NCI-H748 (cell line): ENCODE measurements at regions not wholly inside any gene's neighbourhood (a gene's known extent, or its start where the extent isn't known, plus 50 kb on each side); places are given as distances from the start of the nearest gene placed in this dataset.

Experiments used
- DNase-seq: peaks from one replicate; lab custom pipeline; 2025; ENCODE audit not compliant: unreplicated experiment; lab: John Stamatoyannopoulos, UW

DNA sequence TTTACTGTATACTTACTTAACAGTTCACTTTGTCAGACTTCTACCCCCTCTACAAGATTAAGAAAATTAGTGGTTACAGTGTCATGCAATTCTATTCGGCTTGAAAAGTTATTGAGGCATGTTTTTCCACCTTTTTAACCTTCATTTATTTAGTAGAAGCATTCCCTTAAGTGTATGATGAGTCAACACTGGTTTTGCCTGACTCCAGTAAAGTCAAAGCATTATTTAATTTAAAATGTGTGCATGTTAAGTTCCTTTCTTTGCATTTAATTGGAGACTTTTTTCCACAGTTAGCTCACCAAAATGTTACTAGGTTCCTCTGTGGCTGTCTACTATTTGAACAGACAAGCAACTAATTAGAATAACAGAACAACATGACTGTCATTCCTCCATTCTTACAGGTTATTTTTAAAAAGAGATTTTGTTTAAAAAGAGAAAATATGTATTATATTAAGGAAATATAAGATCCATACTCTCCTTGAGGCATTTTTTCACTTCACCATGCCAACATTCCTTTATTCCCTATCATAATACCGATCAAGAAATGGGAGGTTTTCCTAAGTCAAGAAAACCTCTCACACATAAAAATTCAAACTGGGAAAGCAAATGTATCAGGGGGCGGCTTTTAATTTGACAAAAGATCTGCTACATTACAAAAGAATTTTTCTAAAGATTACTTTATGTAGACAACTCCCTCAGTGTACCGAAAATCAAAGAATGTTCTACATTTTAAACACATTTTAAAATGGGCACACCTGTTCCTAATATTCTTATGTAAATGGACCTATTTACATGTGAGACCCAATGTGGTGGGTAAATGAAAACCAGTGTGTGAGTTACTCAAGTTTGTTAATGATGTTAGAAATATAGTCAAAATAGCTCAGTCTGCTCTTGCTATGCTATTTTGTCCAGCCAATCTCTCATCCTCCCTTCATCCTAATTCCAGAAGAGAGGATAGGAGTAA is 361.2 kb downstream of the UTRN start:
- no peak for DNase-seq

DNA sequence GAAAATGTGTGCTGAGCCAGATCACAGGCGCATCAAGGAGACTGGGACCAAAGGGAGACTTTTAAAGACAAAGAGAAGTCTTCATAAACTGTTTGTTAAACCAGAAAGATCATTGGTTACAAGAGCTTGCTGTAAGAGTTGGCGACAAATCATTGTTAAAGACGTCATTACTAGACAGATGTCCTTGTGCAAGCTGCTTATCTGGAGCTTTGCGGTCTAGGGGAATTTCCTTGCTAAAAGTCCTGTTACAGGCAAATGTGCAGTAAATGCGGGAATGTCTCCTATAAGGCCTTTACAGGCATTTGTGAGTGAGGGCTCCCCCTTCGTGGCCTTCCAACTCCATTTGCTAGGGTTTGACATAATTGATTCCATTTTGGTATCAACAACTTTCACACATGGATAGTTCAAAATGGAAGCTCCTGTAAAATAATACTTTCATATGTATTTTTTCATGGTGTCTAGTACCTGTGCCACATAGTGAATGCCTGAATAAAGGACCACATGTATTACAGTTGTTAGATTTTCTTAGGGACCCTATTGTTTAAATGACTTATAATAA is 362.4 kb downstream of the UTRN start:
- no peak for DNase-seq

- DNase-seq: no peak
These were observed 363.0 kb downstream of the UTRN start for GRCh38 chr6:144647971-144648651.

GRCh38 chr6:144649085-144649484 is 363.9 kb downstream of the UTRN start:
- no peak for DNase-seq

GRCh38 chr6:144651234-144651633 is 366.1 kb downstream of the UTRN start:
- no peak for DNase-seq

- DNase-seq: no peak
These were observed 367.3 kb downstream of the UTRN start for GRCh38 chr6:144652292-144652891.

DNA sequence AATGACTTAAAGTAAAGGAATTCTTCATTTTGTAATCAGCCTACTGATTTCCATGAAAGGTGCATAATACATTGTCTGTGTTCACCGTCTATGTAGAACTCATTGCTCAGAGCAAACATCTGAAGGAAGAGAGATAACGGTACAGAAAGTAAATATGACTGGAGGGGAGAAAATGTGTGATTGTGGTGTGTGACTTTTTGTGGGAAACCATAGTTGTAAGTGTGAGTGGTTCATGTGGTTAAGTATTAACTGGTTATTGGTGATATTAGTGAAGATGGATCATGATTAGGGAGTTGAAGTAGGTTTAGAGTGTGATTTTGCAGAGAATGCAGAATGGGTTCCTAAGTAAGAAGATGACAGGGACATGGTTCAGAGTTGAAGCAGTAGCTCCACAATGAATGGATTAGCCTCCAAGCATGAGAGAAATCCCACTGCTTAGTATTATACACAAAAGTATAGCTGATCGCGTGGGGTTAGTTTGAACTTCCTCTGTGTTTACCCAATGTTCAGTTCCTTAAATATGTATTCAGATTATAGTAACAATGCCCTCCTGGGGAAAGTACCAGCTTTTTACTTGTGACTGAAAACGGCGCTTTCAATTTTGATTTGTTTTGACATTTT is 368.9 kb downstream of the UTRN start:
- DNase-seq: no peak

DNA sequence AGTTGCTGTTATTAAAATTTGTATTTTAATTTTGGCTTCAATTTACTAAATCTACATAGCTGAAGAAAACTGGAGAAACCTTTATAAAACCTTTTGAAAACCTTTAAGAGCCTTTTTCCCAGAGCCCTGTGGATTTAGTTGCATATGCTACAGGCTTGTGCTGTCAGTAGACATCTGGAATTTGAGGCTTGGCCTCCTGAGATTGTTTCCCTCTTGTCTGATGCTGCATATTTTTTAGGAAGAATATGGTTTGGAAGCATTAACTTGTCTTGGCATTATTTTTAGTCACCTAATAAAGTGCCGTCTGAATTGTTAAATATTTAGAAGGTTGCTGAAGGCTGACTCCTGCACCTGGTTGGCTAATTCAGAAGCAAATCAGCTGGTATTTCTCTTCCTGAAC is 369.4 kb downstream of the UTRN start:
- DNase-seq: no peak

- DNase-seq: no peak
These were observed 370.2 kb downstream of the UTRN start for GRCh38 chr6:144655376-144655775.

DNA sequence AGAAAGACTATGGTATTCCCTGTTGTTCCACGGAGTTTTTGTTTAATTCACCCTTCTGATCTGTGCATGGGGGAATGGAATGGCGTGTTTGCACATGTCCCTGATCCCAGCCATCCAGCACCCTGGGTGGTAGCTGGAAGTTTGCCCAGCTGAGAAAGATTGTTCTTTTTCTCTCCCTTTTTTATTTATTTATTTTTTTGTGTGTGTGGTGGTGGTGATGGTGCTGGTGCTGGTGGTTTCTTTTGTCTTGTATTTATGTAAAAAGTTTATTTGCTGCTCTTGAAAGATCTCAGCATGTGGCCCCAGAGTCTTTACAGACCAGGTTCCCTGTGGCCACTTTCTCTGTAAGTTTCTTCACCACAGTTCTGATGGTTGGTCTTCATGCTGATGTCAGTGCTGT is 372.6 kb downstream of the UTRN start:
- peak; percentile 80 for DNase-seq

DNA sequence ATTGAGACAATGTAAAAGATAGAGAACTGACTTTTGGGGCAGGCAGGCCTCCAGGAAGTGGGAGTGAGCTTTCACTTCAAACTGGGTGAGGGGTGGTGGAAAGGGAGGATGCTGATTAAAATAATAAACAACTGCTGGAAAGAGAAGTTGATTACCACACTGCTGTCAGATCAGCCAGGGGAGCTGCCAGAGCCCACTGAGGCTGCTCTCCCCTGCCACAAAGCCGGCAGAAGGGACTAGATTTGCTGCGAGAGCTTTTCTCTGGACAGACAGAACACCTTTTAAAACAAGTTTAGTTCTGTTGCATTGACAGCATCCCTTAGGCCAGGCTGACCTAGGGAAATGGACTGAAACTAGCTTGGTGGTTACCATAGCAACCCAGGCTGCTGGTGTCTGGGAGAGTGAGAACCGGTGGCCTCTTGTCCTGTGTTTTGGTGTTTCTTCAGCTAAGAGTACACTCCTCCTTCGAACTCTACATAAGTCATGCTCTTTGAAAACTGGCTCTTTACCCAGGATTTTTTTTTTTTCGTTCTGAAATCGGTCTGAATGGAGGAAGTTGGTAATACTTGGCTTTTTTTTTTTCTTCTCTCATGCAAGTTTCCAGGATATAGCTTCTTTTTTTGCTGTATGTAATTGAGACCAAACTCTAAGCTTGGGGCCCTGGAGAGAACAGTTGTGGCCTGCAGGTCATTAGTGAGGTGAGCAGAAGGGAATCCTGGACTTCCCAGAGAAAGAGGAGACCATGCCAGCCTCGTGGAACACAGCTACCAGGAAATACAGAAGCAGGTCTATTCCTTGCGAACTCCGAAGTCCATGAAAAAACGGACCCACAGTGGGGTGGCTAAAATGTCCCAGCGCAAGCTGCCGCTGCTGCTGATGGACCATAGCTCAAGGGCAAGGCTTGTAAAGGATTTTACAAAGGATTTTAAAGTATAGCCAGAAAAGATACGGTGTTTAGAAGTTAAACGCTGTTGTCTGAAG is 374.4 kb downstream of the UTRN start:
- peak; percentile 89 for DNase-seq

DNA sequence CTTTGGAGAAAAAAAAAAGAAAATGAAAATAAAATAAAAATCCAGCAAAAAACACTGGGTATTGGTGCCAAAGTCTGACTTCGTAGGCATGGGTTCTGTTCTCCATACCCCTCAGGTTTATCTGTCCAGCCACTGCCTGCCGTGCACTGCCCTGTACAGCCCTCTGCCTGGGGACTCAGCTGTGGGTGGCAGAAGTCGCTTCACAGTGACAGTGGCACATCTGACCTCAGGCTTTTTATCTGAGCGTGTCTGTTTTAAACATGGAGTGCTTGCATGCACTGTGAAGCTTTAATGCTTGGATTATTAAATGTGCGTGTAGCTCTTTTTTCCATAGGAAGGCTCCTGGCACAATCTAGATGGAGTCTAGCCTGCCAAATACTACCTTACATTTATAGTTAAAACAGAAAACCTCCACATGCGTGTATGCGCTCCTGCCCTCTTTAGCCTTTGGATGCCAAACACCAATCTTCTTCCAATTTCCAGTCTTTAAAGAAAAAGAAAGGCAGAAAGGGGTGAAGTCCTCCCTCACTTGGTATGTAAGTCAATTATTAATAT is 375.5 kb downstream of the UTRN start:
- peak; percentile 44 for DNase-seq

- DNase-seq: peak; percentile 94
These were observed 376.1 kb downstream of the UTRN start for GRCh38 chr6:144661116-144661806.

DNA sequence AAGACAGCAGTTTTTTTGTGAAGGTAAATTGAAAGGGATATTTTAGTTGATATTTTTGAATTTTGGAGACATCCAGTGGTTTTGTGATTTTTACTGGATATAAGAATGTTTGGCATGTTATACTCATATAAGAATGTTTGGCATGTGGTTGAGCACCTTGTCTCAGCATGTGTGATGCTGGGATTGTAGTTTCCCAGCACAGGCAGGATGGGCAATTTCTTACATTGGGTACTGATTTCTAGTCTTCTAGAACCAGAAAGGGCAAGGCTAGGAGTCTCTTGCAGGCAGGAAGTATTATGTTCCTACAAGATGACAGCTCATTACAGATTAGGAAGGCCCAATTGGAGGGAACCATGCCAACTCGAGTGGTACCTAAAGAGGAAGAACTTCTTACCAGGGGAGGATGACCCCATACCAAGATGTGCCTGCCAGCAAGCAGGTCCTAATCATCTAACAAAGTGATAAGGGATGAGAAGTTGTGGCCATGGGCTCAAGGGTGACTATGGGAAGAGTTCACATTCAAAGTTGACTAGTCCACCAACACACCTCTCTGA is 377.8 kb downstream of the UTRN start:
- no peak for DNase-seq

DNA sequence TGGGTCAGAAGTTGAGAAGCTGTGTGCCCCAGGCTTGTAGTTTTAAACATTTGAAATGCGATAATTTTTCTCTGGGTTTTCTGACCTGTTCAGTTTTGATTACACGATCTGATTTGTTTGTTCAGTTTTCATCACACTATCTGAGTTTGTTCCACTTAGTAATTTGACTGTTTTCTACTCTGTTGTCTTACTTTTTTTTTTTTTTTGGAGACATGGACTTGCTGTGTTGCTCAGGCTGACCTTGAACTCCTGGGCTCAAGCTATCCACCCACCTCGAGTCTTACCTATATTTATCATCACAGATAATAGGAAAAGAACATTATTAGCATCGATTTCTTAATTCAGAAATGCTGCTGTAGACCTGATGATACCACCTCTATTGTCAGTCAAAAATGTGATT is 379.1 kb downstream of the UTRN start:
- DNase-seq: no peak

DNA sequence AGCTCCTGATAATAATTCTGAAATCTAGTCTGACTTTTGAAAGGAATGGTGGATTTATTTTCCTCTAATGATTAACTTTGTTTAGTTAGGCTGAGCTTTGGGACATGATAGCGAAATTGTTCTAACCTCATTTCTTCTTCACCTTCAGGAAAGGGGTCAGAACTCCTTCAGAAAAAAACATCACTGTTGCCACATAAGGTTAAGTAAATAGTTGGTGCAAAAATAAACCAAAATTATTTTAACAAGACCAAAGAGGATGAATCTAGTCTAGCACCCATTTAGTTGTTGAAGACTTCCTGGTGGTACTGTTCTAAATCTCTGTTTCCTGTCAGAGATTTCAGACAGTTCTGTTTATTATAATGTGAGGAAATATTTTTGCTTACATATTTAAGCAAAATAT is 379.8 kb downstream of the UTRN start:
- DNase-seq: no peak

GRCh38 chr6:144665932-144666450 is 380.9 kb downstream of the UTRN start:
- DNase-seq: peak; percentile 56

DNA sequence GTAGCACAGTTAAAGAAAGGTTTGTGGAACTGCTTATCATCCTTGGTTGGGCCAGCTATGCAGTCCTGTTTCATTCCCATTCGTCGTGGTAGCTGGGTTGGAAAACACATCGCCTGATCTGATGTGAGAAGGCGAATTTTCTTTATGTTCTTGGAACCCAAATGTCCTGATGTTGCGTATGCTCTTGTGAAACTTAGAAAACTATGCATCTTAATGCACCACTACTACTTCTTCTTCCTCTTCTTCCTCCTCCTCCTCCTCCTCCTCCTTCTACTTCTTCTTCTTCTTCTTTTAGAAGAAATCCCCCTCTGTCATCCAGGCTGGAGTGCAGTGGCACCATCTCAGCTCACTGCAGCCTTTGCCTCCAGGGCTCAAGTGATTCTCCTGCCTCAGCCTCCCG is 381.6 kb downstream of the UTRN start:
- DNase-seq: no peak
